ENCODE measurements at regions not wholly inside any gene's neighbourhood (a gene's known extent, or its start where the extent isn't known, plus 50 kb on each side); places are given as distances from the start of the nearest gene placed in this dataset.
"Not testable (repeated sequence)": the region's sequence is repeated elsewhere in the genome, so short reads cannot be mapped to it uniquely, and the experiment has no call there.

- peaks cover 14% of the 10 kb centered on the region for H3K4me1 ChIP-seq
- intact Hi-C loops (cut with DNase I), result no loop called here
- H3K9me3 ChIP-seq, result no peaks in the 10 kb centered on the region
- no peaks in the 10 kb centered on the region for H3K36me3 ChIP-seq
- no peak overlapping the region for H3K27ac ChIP-seq
- no peak overlapping the region for H3K4me3 ChIP-seq
- no peak for DNase-seq (ENCODE audit: extremely low spot score in 2 of 2)
- TF ChIP-seq, protein P1, sequence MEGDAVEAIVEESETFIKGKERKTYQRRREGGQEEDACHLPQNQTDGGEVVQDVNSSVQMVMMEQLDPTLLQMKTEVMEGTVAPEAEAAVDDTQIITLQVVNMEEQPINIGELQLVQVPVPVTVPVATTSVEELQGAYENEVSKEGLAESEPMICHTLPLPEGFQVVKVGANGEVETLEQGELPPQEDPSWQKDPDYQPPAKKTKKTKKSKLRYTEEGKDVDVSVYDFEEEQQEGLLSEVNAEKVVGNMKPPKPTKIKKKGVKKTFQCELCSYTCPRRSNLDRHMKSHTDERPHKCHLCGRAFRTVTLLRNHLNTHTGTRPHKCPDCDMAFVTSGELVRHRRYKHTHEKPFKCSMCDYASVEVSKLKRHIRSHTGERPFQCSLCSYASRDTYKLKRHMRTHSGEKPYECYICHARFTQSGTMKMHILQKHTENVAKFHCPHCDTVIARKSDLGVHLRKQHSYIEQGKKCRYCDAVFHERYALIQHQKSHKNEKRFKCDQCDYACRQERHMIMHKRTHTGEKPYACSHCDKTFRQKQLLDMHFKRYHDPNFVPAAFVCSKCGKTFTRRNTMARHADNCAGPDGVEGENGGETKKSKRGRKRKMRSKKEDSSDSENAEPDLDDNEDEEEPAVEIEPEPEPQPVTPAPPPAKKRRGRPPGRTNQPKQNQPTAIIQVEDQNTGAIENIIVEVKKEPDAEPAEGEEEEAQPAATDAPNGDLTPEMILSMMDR (IDR thresholded peaks at IDR 0.05), result no peak
- TF ChIP-seq POLR2A (IDR thresholded peaks at IDR 0.05) (no peak), POLR2AphosphoS5 (IDR thresholded peaks at IDR 0.05; ENCODE audit: insufficient read depth in 1 of 2, low read depth in 1 of 2) (no peak)
- no peaks in the 10 kb centered on the region for H3K27me3 ChIP-seq
Measured at GRCh38 chr1:228652116-228652515, 83.2 kb upstream of the RHOU start.

DNA sequence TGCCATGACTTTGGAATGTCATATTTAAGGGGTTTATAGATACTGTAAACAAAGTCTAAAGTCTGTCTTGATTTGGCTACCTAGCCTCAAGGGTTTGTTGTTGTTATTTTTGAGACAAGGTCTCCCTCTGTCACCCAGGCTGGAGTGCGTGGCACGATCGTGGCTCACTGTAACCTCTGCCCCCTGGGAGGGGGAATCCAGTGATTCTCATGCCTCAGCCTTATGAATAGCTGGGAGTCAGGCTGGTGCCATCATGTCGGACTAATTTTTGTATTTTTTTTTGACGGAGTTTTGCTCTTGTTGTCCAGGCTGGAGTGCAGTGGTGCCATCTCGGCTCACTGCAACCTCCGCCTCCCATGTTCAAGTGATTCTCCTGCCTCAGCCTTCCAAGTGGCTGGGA lies 82.2 kb upstream of the RHOU start:
- not testable (repeated sequence) for H3K36me3 ChIP-seq, H3K27me3 ChIP-seq

GRCh38 chr1:228653748-228654147 lies 81.5 kb upstream of the RHOU start:
- H3K27ac ChIP-seq, result no peak overlapping the region
- no peak overlapping the region for H3K4me3 ChIP-seq
- no peaks in the 10 kb centered on the region for H3K4me1 ChIP-seq
- H3K36me3 ChIP-seq, result no peaks in the 10 kb centered on the region
- intact Hi-C loops (cut with DNase I), result no loop called here
- no peak for DNase-seq (ENCODE audit: extremely low spot score in 2 of 2)
- no peaks in the 10 kb centered on the region for H3K9me3 ChIP-seq
- TF ChIP-seq POLR2A (IDR thresholded peaks at IDR 0.05) (no peak), POLR2AphosphoS5 (IDR thresholded peaks at IDR 0.05; ENCODE audit: insufficient read depth in 1 of 2, low read depth in 1 of 2) (no peak)
- TF ChIP-seq, protein P1 (IDR thresholded peaks at IDR 0.05), result no peak
- no peaks in the 10 kb centered on the region for H3K27me3 ChIP-seq

More for the DNA sequence above, 82.2 kb upstream of the RHOU start:
- intact Hi-C loops (cut with DNase I); H3K4me3 ChIP-seq; H3K9me3 ChIP-seq; H3K27ac ChIP-seq; H3K4me1 ChIP-seq: not testable (repeated sequence)
- DNase-seq (ENCODE audit: extremely low spot score in 2 of 2), result peak in 1 of 2 donors; percentile 40

GRCh38 chr1:228655796-228656394 lies 79.4 kb upstream of the RHOU start:
- no peak overlapping the region for H3K27ac ChIP-seq
- H3K4me1 ChIP-seq, result no peaks in the 10 kb centered on the region
- no peaks in the 10 kb centered on the region for H3K27me3 ChIP-seq
- no peak for TF ChIP-seq POLR2AphosphoS5 (IDR thresholded peaks at IDR 0.05; ENCODE audit: insufficient read depth in 1 of 2, low read depth in 1 of 2)
- TF ChIP-seq POLR2A (IDR thresholded peaks at IDR 0.05), result no peak
- intact Hi-C loops (cut with DNase I), result no loop called here
- no peaks in the 10 kb centered on the region for H3K9me3 ChIP-seq
- H3K4me3 ChIP-seq, result no peak overlapping the region
- no peak for DNase-seq (ENCODE audit: extremely low spot score in 2 of 2)
- no peaks in the 10 kb centered on the region for H3K36me3 ChIP-seq

DNA sequence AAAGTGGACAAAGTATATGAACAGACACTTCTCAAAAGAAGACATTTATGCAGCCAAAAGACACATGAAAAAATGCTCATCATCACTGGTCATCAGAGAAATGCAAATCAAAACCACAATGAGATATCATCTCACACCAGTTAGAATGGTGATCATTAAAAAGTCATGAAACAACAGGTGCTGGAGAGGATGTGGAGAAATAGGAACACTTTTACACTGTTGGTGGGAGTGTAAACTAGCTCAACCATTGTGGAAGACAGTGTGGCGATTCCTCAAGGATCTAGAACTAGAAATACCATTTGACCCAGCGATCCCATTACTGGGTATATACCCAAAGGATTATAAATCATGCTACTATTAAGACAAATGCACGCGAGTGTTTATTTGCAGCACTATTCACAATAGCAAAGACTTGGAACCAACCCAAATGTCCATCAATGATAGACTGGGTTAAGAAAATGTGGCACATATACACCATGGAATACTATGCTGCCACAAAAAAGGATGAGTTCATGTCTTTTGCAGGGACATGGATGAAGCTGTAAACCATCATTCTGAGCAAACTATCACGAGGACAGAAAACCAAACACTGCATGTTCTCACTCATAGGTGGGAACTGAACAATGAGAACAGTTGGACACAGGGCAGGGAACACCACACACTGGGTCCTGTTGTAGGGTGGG lies 73.1 kb upstream of the RHOU start:
- H3K36me3 ChIP-seq; H3K27me3 ChIP-seq; DNase-seq (ENCODE audit: extremely low spot score in 2 of 2); H3K4me3 ChIP-seq; H3K4me1 ChIP-seq; H3K27ac ChIP-seq; H3K9me3 ChIP-seq; intact Hi-C loops (cut with DNase I): not testable (repeated sequence)

DNA sequence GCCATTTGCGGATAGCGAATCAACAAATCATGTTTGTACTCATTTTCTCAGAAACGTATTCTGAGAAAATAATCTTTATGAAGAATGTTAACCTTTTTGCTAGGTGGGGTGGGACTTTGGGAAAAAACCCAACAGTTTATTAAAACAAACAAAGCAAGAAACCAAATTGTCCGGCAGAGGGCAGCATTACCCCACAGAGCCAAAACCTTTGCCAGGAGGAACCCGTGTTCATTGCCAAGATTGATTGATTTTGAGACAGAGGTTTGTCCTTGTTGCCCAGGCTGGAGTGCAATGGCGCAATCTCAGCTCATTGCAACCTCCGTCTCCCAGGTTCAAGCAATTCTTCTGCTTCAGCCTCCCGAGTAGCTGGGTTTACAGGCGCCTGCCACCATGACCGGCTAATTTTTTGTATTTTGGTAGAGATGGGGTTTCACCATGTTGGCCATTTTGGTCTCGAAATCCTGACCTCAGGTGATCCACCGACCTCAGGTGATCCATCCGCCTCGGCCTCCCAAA lies 70.8 kb upstream of the RHOU start:
- H3K27me3 ChIP-seq, result no peaks in the 10 kb centered on the region
- no peak overlapping the region for H3K4me3 ChIP-seq
- intact Hi-C loops (cut with DNase I), result no loop called here
- H3K27ac ChIP-seq, result no peak overlapping the region
- peak in 1 of 2 donors; percentile 58 for DNase-seq (ENCODE audit: extremely low spot score in 2 of 2)
- no peaks in the 10 kb centered on the region for H3K4me1 ChIP-seq
- no peaks in the 10 kb centered on the region for H3K9me3 ChIP-seq
- no peaks in the 10 kb centered on the region for H3K36me3 ChIP-seq
- TF ChIP-seq, protein P1 (IDR thresholded peaks at IDR 0.05), result peak; percentile 77 to 89 (median 82)
- TF ChIP-seq POLR2A (IDR thresholded peaks at IDR 0.05) (no peak), POLR2AphosphoS5 (IDR thresholded peaks at IDR 0.05; ENCODE audit: insufficient read depth in 1 of 2, low read depth in 1 of 2) (peak in 1 of 2 donors; percentile 32)
